NCI-H526 (cell line): ENCODE measurements at regions not wholly inside any gene's neighbourhood (a gene's known extent, or its start where the extent isn't known, plus 50 kb on each side); places are given as distances from the start of the nearest gene placed in this dataset.
A peak's percentile ranks its signal among the peaks of the same experiment; 100 is the strongest.
"Not testable (repeated sequence)": the region's sequence is repeated elsewhere in the genome, so short reads cannot be mapped to it uniquely, and the experiment has no call there.

Source experiments
- DNase-seq, 2 experiments: peaks; one replicate each; lab custom pipeline; 2025; lab: John Stamatoyannopoulos, UW

GRCh38 chr13:86856991-86857390 lies 814.2 kb upstream of the SLITRK5 start:
- no peak for DNase-seq

GRCh38 chr13:86858216-86858615 lies 813.0 kb upstream of the SLITRK5 start:
- no peak for DNase-seq

- no peak for DNase-seq
Observed at GRCh38 chr13:86862137-86862536, 809.0 kb upstream of the SLITRK5 start.

GRCh38 chr13:86864376-86864775 lies 806.8 kb upstream of the SLITRK5 start:
- no peak for DNase-seq

- DNase-seq: peak in 1 of 2 experiments; percentile 52
Observed at GRCh38 chr13:86870444-86870843, 800.7 kb upstream of the SLITRK5 start.

- no peak for DNase-seq
Observed at GRCh38 chr13:86877441-86877840, 793.7 kb upstream of the SLITRK5 start.

- no peak for DNase-seq
Observed at GRCh38 chr13:86878781-86879180, 792.4 kb upstream of the SLITRK5 start.

- DNase-seq: no peak
Observed at GRCh38 chr13:86881390-86881789, 789.8 kb upstream of the SLITRK5 start.

- peak in 1 of 2 experiments; percentile 34 for DNase-seq
Observed at GRCh38 chr13:86882107-86882506, 789.1 kb upstream of the SLITRK5 start.

GRCh38 chr13:86882835-86883234 lies 788.3 kb upstream of the SLITRK5 start:
- DNase-seq: no peak

GRCh38 chr13:86892330-86892729 lies 778.8 kb upstream of the SLITRK5 start:
- no peak for DNase-seq

- DNase-seq: no peak
Observed at GRCh38 chr13:86900906-86901305, 770.3 kb upstream of the SLITRK5 start.

- DNase-seq: no peak
Observed at GRCh38 chr13:86906127-86906874, 764.9 kb upstream of the SLITRK5 start.

GRCh38 chr13:86907156-86907555 lies 764.0 kb upstream of the SLITRK5 start:
- DNase-seq: no peak

- DNase-seq: no peak
Observed at GRCh38 chr13:86909318-86909717, 761.9 kb upstream of the SLITRK5 start.

GRCh38 chr13:86914757-86915156 lies 756.4 kb upstream of the SLITRK5 start:
- no peak for DNase-seq

- not testable (repeated sequence) for DNase-seq
Observed at GRCh38 chr13:86917438-86917837, 753.7 kb upstream of the SLITRK5 start.

GRCh38 chr13:86918682-86919081 lies 752.5 kb upstream of the SLITRK5 start:
- peak; percentile 7 to 32 for DNase-seq

GRCh38 chr13:86920961-86921360 lies 750.2 kb upstream of the SLITRK5 start:
- DNase-seq: no peak

- DNase-seq: no peak
Observed at GRCh38 chr13:86922936-86923335, 748.2 kb upstream of the SLITRK5 start.

GRCh38 chr13:86926916-86927315 lies 744.3 kb upstream of the SLITRK5 start:
- not testable (repeated sequence) for DNase-seq

GRCh38 chr13:86932776-86933334 lies 738.3 kb upstream of the SLITRK5 start:
- no peak for DNase-seq

- DNase-seq: no peak
Observed at GRCh38 chr13:86933676-86934075, 737.5 kb upstream of the SLITRK5 start.

- DNase-seq: no peak
Observed at GRCh38 chr13:86937316-86937715, 733.9 kb upstream of the SLITRK5 start.
